Activated T-cell treated with anti-CD3 and anti-CD28 coated beads, Interleukin-2, amount 50 U/mL, for 24 hours (primary cell): ENCODE measurements at regions not wholly inside any gene's neighbourhood (a gene's known extent, or its start where the extent isn't known, plus 50 kb on each side); places are given as distances from the start of the nearest gene placed in this dataset.

Experiments used
- DNase-seq: peaks from one replicate; pipeline ENCODE4 v3.0.0-alpha.2; 2020
- H3K27ac Mint-ChIP-seq: 2 replicates; pipeline ENCODE4 v1.8.0; 2020; ENCODE audit warnings: mild to moderate bottlenecking, mixed read lengths
- H3K27me3 Mint-ChIP-seq: 2 replicates; pipeline ENCODE4 v1.8.0; 2020; ENCODE audit warnings: mixed read lengths
- H3K36me3 Mint-ChIP-seq: 2 replicates; pipeline ENCODE4 v1.8.0; 2020; ENCODE audit warnings: low read depth, mixed read lengths
- H3K4me1 Mint-ChIP-seq: 2 replicates; pipeline ENCODE4 v1.8.0; 2020; ENCODE audit warnings: low read depth, mixed read lengths
- H3K4me3 Mint-ChIP-seq: 2 replicates; pipeline ENCODE4 v1.8.0; 2020; ENCODE audit warnings: mild to moderate bottlenecking, moderate library complexity, mixed read lengths
- H3K9me3 Mint-ChIP-seq: 2 replicates; pipeline ENCODE4 v1.8.0; 2020; ENCODE audit warnings: mixed read lengths

- DNase-seq = no peak
- Mint-ChIP-seq H3K4me3 (no peak overlapping the region), H3K27me3 (peaks cover 8% of the 10 kb centered on the region)
Observed at GRCh38 chr2:6531304-6531703, 334.4 kb downstream of the CMPK2 start.

GRCh38 chr2:6535572-6535971 is 330.1 kb downstream of the CMPK2 start:
- DNase-seq = no peak
- Mint-ChIP-seq H3K9me3 (no peaks in the 10 kb centered on the region), H3K27ac (no peak overlapping the region), H3K4me3 (no peak overlapping the region), H3K36me3 (no peaks in the 10 kb centered on the region), H3K27me3 (peaks cover 13% of the 10 kb centered on the region), H3K4me1 (no peaks in the 10 kb centered on the region)

More at GRCh38 chr2:6531304-6531703, 334.4 kb downstream of the CMPK2 start:
- Mint-ChIP-seq H3K36me3 (no peaks in the 10 kb centered on the region), H3K4me1 (no peaks in the 10 kb centered on the region), H3K27ac (no peak overlapping the region), H3K9me3 (no peaks in the 10 kb centered on the region)

- Mint-ChIP-seq H3K4me3 (no peak overlapping the region), H3K27me3 (peaks cover 13% of the 10 kb centered on the region), H3K9me3 (no peaks in the 10 kb centered on the region), H3K36me3 (no peaks in the 10 kb centered on the region), H3K4me1 (no peaks in the 10 kb centered on the region), H3K27ac (no peak overlapping the region)
- DNase-seq = no peak
Observed at GRCh38 chr2:6538607-6539006, 327.1 kb downstream of the CMPK2 start.

GRCh38 chr2:6545336-6545735 is 320.4 kb downstream of the CMPK2 start:
- DNase-seq = no peak
- peaks cover 2% of the 10 kb centered on the region for H3K9me3 Mint-ChIP-seq
- no peak overlapping the region for H3K27ac Mint-ChIP-seq
- H3K27me3 Mint-ChIP-seq = no peaks in the 10 kb centered on the region
- H3K36me3 Mint-ChIP-seq = no peaks in the 10 kb centered on the region
- no peaks in the 10 kb centered on the region for H3K4me1 Mint-ChIP-seq
- H3K4me3 Mint-ChIP-seq = no peak overlapping the region

GRCh38 chr2:6545795-6546194 is 319.9 kb downstream of the CMPK2 start:
- Mint-ChIP-seq H3K9me3 (peaks cover 2% of the 10 kb centered on the region), H3K4me3 (no peak overlapping the region), H3K27ac (no peak overlapping the region), H3K4me1 (no peaks in the 10 kb centered on the region), H3K27me3 (no peaks in the 10 kb centered on the region), H3K36me3 (no peaks in the 10 kb centered on the region)
- DNase-seq = no peak

- no peak overlapping the region for H3K4me3 Mint-ChIP-seq
- DNase-seq = no peak
- no peaks in the 10 kb centered on the region for H3K4me1 Mint-ChIP-seq
- no peaks in the 10 kb centered on the region for H3K36me3 Mint-ChIP-seq
- no peak overlapping the region for H3K27ac Mint-ChIP-seq
- no peaks in the 10 kb centered on the region for H3K9me3 Mint-ChIP-seq
- no peaks in the 10 kb centered on the region for H3K27me3 Mint-ChIP-seq
Observed at GRCh38 chr2:6554466-6554865, 311.2 kb downstream of the CMPK2 start.

GRCh38 chr2:6556755-6557154 is 309.0 kb downstream of the CMPK2 start:
- Mint-ChIP-seq H3K9me3 (no peaks in the 10 kb centered on the region), H3K27ac (no peak overlapping the region), H3K4me3 (no peak overlapping the region), H3K4me1 (no peaks in the 10 kb centered on the region), H3K36me3 (no peaks in the 10 kb centered on the region), H3K27me3 (no peaks in the 10 kb centered on the region)
- no peak for DNase-seq

- H3K27ac Mint-ChIP-seq = no peak overlapping the region
- no peaks in the 10 kb centered on the region for H3K4me1 Mint-ChIP-seq
- no peak for DNase-seq
- H3K36me3 Mint-ChIP-seq = no peaks in the 10 kb centered on the region
- no peaks in the 10 kb centered on the region for H3K9me3 Mint-ChIP-seq
- no peaks in the 10 kb centered on the region for H3K27me3 Mint-ChIP-seq
- no peak overlapping the region for H3K4me3 Mint-ChIP-seq
Observed at GRCh38 chr2:6557737-6558136, 308.0 kb downstream of the CMPK2 start.

GRCh38 chr2:6562771-6563170 is 302.9 kb downstream of the CMPK2 start:
- H3K27me3 Mint-ChIP-seq = peaks cover 2% of the 10 kb centered on the region
- no peak overlapping the region for H3K27ac Mint-ChIP-seq
- H3K4me3 Mint-ChIP-seq = no peak overlapping the region
- H3K36me3 Mint-ChIP-seq = no peaks in the 10 kb centered on the region
- no peaks in the 10 kb centered on the region for H3K4me1 Mint-ChIP-seq
- no peak for DNase-seq
- no peaks in the 10 kb centered on the region for H3K9me3 Mint-ChIP-seq

- H3K36me3 Mint-ChIP-seq = no peaks in the 10 kb centered on the region
- no peaks in the 10 kb centered on the region for H3K4me1 Mint-ChIP-seq
- DNase-seq = no peak
- no peaks in the 10 kb centered on the region for H3K9me3 Mint-ChIP-seq
- H3K27me3 Mint-ChIP-seq = peaks cover 2% of the 10 kb centered on the region
- H3K27ac Mint-ChIP-seq = no peak overlapping the region
- H3K4me3 Mint-ChIP-seq = no peak overlapping the region
Observed at GRCh38 chr2:6564326-6564725, 301.4 kb downstream of the CMPK2 start.

- Mint-ChIP-seq H3K4me3 (no peak overlapping the region), H3K27ac (no peak overlapping the region), H3K4me1 (no peaks in the 10 kb centered on the region), H3K36me3 (no peaks in the 10 kb centered on the region), H3K27me3 (peaks cover 3% of the 10 kb centered on the region), H3K9me3 (no peaks in the 10 kb centered on the region)
- no peak for DNase-seq
Observed at GRCh38 chr2:6574121-6574520, 291.6 kb downstream of the CMPK2 start.

- no peaks in the 10 kb centered on the region for H3K36me3 Mint-ChIP-seq
- H3K27ac Mint-ChIP-seq = no peak overlapping the region
- H3K9me3 Mint-ChIP-seq = no peaks in the 10 kb centered on the region
Observed at GRCh38 chr2:6576302-6576701, 289.4 kb downstream of the CMPK2 start.

GRCh38 chr2:6577960-6578359 is 287.7 kb downstream of the CMPK2 start:
- no peak for DNase-seq
- Mint-ChIP-seq H3K36me3 (no peaks in the 10 kb centered on the region), H3K4me1 (no peaks in the 10 kb centered on the region), H3K27ac (no peak overlapping the region), H3K9me3 (no peaks in the 10 kb centered on the region), H3K27me3 (peaks cover 3% of the 10 kb centered on the region), H3K4me3 (no peak overlapping the region)

More at GRCh38 chr2:6576302-6576701, 289.4 kb downstream of the CMPK2 start:
- H3K4me1 Mint-ChIP-seq = no peaks in the 10 kb centered on the region
- peaks cover 3% of the 10 kb centered on the region for H3K27me3 Mint-ChIP-seq
- no peak overlapping the region for H3K4me3 Mint-ChIP-seq
- DNase-seq = no peak

- Mint-ChIP-seq H3K27ac (no peak overlapping the region), H3K27me3 (peaks cover 3% of the 10 kb centered on the region), H3K9me3 (no peaks in the 10 kb centered on the region), H3K4me3 (no peak overlapping the region), H3K4me1 (no peaks in the 10 kb centered on the region), H3K36me3 (no peaks in the 10 kb centered on the region)
- DNase-seq = no peak
Observed at GRCh38 chr2:6578416-6578815, 287.3 kb downstream of the CMPK2 start.

GRCh38 chr2:6579281-6579680 is 286.4 kb downstream of the CMPK2 start:
- no peaks in the 10 kb centered on the region for H3K4me1 Mint-ChIP-seq
- no peak for DNase-seq
- H3K27me3 Mint-ChIP-seq = peaks cover 3% of the 10 kb centered on the region
- H3K36me3 Mint-ChIP-seq = no peaks in the 10 kb centered on the region
- no peaks in the 10 kb centered on the region for H3K9me3 Mint-ChIP-seq
- no peak overlapping the region for H3K27ac Mint-ChIP-seq
- no peak overlapping the region for H3K4me3 Mint-ChIP-seq

GRCh38 chr2:6580982-6581381 is 284.7 kb downstream of the CMPK2 start:
- no peaks in the 10 kb centered on the region for H3K36me3 Mint-ChIP-seq
- H3K27ac Mint-ChIP-seq = no peak overlapping the region
- H3K4me3 Mint-ChIP-seq = no peak overlapping the region
- H3K9me3 Mint-ChIP-seq = no peaks in the 10 kb centered on the region
- H3K4me1 Mint-ChIP-seq = no peaks in the 10 kb centered on the region
- no peak for DNase-seq
- H3K27me3 Mint-ChIP-seq = peaks cover 3% of the 10 kb centered on the region
